A673 (cell line): ENCODE measurements at regions not wholly inside any gene's neighbourhood (a gene's known extent, or its start where the extent isn't known, plus 50 kb on each side); places are given as distances from the start of the nearest gene placed in this dataset.

ENCODE experiments used
- BruUV-seq: library from RNA; stranded (reverse); fragments of 400-500 nt; replicated peaks from 2 replicates; lab custom pipeline; 2021; lab: Mats Ljungman, UMichigan
- CTCF ChIA-PET: fragments of 300-600 bp; sonication (Branson Sonifier 250); formaldehyde crosslinking; loops from one replicate; lab custom pipeline; 2022; ENCODE audit warnings: antibody characterized with exemption; lab: Charles Lee
- POLR2A ChIA-PET: fragments of 300-600 bp; sonication (Branson Sonifier 250); formaldehyde crosslinking; loops from one replicate; lab custom pipeline; 2022; ENCODE audit warnings: antibody characterized with exemption; ENCODE audit not compliant: low non-redundant PET; lab: Charles Lee
- DNase-seq: peaks from one replicate; pipeline ENCODE4 v3.0.0-alpha.2; 2015; ENCODE audit warnings: low spot score
- H3K27ac ChIP-seq: fragments of 200-600 bp; sonication (generic); 2 replicates; pipeline ENCODE4 v1.5.1; 2016; ENCODE audit warnings: mixed run types, low read depth, mild to moderate bottlenecking, mixed read lengths, antibody characterized with exemption, low read length; ENCODE audit not compliant: poor library complexity, severe bottlenecking
- H3K27me3 ChIP-seq: fragments of 200-600 bp; sonication (generic); replicated peaks from 2 replicates; pipeline ENCODE4 v1.6.1; 2017; ENCODE audit warnings: mixed run types, low read depth, mild to moderate bottlenecking, mixed read lengths, antibody characterized with exemption, low read length; ENCODE audit not compliant: insufficient read depth, poor library complexity
- H3K36me3 ChIP-seq: fragments of 200-600 bp; sonication (generic); 2 replicates; pipeline ENCODE4 v1.6.1; 2016; ENCODE audit warnings: mixed run types, mild to moderate bottlenecking, mixed read lengths, antibody characterized with exemption, low read length; ENCODE audit not compliant: insufficient read depth, poor library complexity, severe bottlenecking
- H3K4me1 ChIP-seq: fragments of 200-600 bp; sonication (generic); 2 replicates; pipeline ENCODE4 v1.6.1; 2017; ENCODE audit warnings: mixed run types, mild to moderate bottlenecking, mixed read lengths, antibody characterized with exemption, low read length; ENCODE audit not compliant: insufficient read depth, poor library complexity, severe bottlenecking
- H3K4me3 ChIP-seq: fragments of 200-600 bp; sonication (generic); 2 replicates; pipeline ENCODE4 v1.5.1; 2016; ENCODE audit warnings: low read depth, mixed run types, mild to moderate bottlenecking, mixed read lengths, low read length; ENCODE audit not compliant: poor library complexity, severe bottlenecking
- H3K9me3 ChIP-seq: fragments of 200-600 bp; sonication (generic); 2 replicates; pipeline ENCODE4 v1.6.1; 2016; ENCODE audit warnings: mixed run types, low read depth, mild to moderate bottlenecking, mixed read lengths, antibody characterized with exemption, low read length; ENCODE audit not compliant: poor library complexity, severe bottlenecking
- CTCF ChIP-seq: fragments of 300-800, 200-600 bp; sonication (generic); conservative IDR thresholded peaks from 2 replicates; pipeline ENCODE4 v1.5.1; 2017; ENCODE audit warnings: low read depth, mild to moderate bottlenecking, antibody characterized with exemption, low read length, moderate library complexity, mixed read lengths
- EZH2 ChIP-seq: fragments of 200-600 bp; sonication (generic); IDR thresholded peaks from 2 replicates; pipeline ENCODE4 v1.6.1; 2017; ENCODE audit warnings: borderline replicate concordance, low read depth, mild to moderate bottlenecking, mixed read lengths, antibody characterized with exemption, low read length; ENCODE audit not compliant: poor library complexity, severe bottlenecking
- intact Hi-C: fragments of 100-400 bp; cut with micrococcal nuclease; formaldehyde crosslinking; loops from one replicate; pipeline ENCODE4 v1.10.0; 2022; ENCODE audit not compliant: unreplicated experiment

DNA sequence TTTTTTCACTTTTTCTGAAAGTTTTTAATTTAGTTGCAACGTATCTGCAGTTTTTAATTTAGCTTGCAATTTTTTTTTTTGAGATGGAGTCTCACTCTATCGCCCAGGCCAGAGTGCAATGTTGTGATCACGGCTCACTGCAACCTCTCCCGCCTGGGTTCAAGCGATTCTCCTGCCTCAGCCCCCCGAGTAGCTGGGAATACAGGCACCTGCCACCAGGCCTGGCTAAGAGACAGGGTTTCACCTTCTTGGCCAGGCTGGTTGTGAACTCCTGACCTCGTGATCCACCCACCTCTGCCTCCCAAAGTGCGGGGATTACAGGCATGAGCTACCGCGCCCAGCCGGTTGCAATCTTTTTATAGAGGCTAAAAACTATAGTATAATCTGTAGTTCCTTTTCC lies 142.9 kb upstream of the ALCAM start:
- no TSS peak for BruUV-seq
- no peaks in the 10 kb centered on the region for H3K36me3 ChIP-seq
- DNase-seq, result no peak
- no peaks in the 10 kb centered on the region for H3K9me3 ChIP-seq
- CTCF ChIA-PET, result no interaction called here
- peaks cover 7% of the 10 kb centered on the region for H3K4me1 ChIP-seq
- H3K27me3 ChIP-seq, result no peaks in the 10 kb centered on the region
- POLR2A ChIA-PET, result no interaction called here
- TF ChIP-seq CTCF (no peak), EZH2 (no peak)
- intact Hi-C loops, result no loop called here
- H3K4me3 ChIP-seq, result no peak overlapping the region
- no peak overlapping the region for H3K27ac ChIP-seq

- Histone ChIP-seq H3K9me3 (no peaks in the 10 kb centered on the region), H3K27me3 (no peaks in the 10 kb centered on the region), H3K36me3 (no peaks in the 10 kb centered on the region), H3K4me3 (no peak overlapping the region), H3K4me1 (no peaks in the 10 kb centered on the region), H3K27ac (no peak overlapping the region)
- ChIA-PET POLR2A (no interaction called here), CTCF (no interaction called here)
- no TSS peak for BruUV-seq
- TF ChIP-seq CTCF, result no peak
- no peak for TF ChIP-seq EZH2
- DNase-seq, result no peak
- intact Hi-C loops, result no loop called here
These were observed 138.0 kb upstream of the ALCAM start for GRCh38 chr3:105228696-105229095.

DNA sequence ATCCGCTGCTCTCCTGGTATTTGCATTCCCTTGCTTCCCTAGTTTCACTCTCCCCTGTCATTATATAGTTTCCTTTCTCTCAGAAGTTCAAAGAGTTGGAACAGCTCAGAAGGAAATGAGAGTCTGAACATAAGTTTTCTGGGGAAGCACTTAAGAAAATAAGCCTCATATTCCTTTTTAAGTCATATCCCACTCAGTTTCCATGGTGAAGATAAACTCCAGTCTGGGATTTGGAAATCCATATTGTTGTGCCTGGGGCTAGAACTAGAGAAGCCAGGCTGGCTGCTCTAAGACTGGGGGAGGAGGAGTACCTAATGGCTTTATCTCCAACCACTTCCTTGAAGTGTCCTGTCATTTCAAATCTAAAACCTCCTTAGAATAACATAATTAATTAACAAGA lies 134.2 kb upstream of the ALCAM start:
- Histone ChIP-seq H3K27me3 (no peaks in the 10 kb centered on the region), H3K36me3 (no peaks in the 10 kb centered on the region), H3K27ac (no peak overlapping the region), H3K9me3 (no peaks in the 10 kb centered on the region), H3K4me1 (peaks cover 6% of the 10 kb centered on the region), H3K4me3 (no peak overlapping the region)
- POLR2A ChIA-PET, result no interaction called here
- no peak for TF ChIP-seq EZH2
- TF ChIP-seq CTCF, result no peak
- CTCF ChIA-PET, result no interaction called here
- BruUV-seq, result no TSS peak
- no peak for DNase-seq
- intact Hi-C loops, result no loop called here
